Endodermal cell (in vitro differentiated cells): ENCODE measurements at regions not wholly inside any gene's neighbourhood (a gene's known extent, or its start where the extent isn't known, plus 50 kb on each side); places are given as distances from the start of the nearest gene placed in this dataset.

ENCODE experiments used
- DNase-seq: peaks from one replicate; pipeline ENCODE4 v3.0.0-alpha.2; 2017
- H3K27ac ChIP-seq: 2 replicates; pipeline ENCODE4 v1.5.1; 2013; ENCODE audit warnings: mild to moderate bottlenecking, low read depth, low read length, moderate library complexity
- H3K27me3 ChIP-seq: 2 replicates; pipeline ENCODE4 v1.6.1; 2013; ENCODE audit warnings: mild to moderate bottlenecking, low read length, moderate library complexity; ENCODE audit not compliant: insufficient read depth, control insufficient read depth, poor library complexity, severe bottlenecking
- H3K36me3 ChIP-seq: 2 replicates; pipeline ENCODE4 v1.7.0; 2013; ENCODE audit warnings: mild to moderate bottlenecking, low read length, moderate library complexity; ENCODE audit not compliant: control insufficient read depth, insufficient read depth
- H3K4me1 ChIP-seq: one replicate; pipeline ENCODE4 v1.7.0; 2013; ENCODE audit warnings: low read length; ENCODE audit not compliant: control insufficient read depth, insufficient read depth
- H3K4me3 ChIP-seq: 2 replicates; pipeline ENCODE4 v1.5.1; 2013; ENCODE audit warnings: mild to moderate bottlenecking, low read length, moderate library complexity
- H3K9ac ChIP-seq: 2 replicates; pipeline ENCODE4 v1.6.1; 2013; ENCODE audit warnings: mild to moderate bottlenecking, low read length, moderate library complexity; ENCODE audit not compliant: poor library complexity, severe bottlenecking; ENCODE audit errors: extremely low read depth
- H3K9me3 ChIP-seq: 2 replicates; pipeline ENCODE4 v1.6.1; 2013; ENCODE audit warnings: mild to moderate bottlenecking, low read length, moderate library complexity; ENCODE audit not compliant: control insufficient read depth
- H3K27ac Mint-ChIP-seq: 2 replicates; pipeline ENCODE4 v1.8.0; 2020; ENCODE audit warnings: mixed read lengths
- H3K27me3 Mint-ChIP-seq: 2 replicates; pipeline ENCODE4 v1.8.0; 2021; ENCODE audit warnings: mild to moderate bottlenecking, mixed read lengths; ENCODE audit not compliant: insufficient read depth
- H3K36me3 Mint-ChIP-seq: 2 replicates; pipeline ENCODE4 v1.8.0; 2020; ENCODE audit warnings: low read depth, mixed read lengths
- H3K4me1 Mint-ChIP-seq: 2 replicates; pipeline ENCODE4 v1.8.0; 2020; ENCODE audit warnings: mixed read lengths
- H3K4me3 Mint-ChIP-seq: 2 replicates; pipeline ENCODE4 v1.8.0; 2020; ENCODE audit warnings: mild to moderate bottlenecking, moderate library complexity, mixed read lengths
- H3K9me3 Mint-ChIP-seq: 2 replicates; pipeline ENCODE4 v1.8.0; 2020; ENCODE audit warnings: mild to moderate bottlenecking, mixed read lengths
- WGBS, 2 experiments: methylation state at CpG; one replicate each; pipeline versions ENCODE4 v1.1.5 to v1.1.7; 2013; ENCODE audit warnings: missing lambda C conversion rate in 2 of 2, mixed read lengths in 1 of 2; ENCODE audit not compliant: insufficient coverage in 1 of 2, insufficient read length in 1 of 2; 5-methylcytosine and 5-hydroxymethylcytosine counted together
- TF ChIP-seq, protein P1 (sequence below): fragments of 200-600 bp; sonication (generic); conservative IDR thresholded peaks from 2 replicates; pipeline ENCODE4 v1.5.0; 2021; ENCODE audit warnings: antibody characterized with exemption, mild to moderate bottlenecking

DNA sequence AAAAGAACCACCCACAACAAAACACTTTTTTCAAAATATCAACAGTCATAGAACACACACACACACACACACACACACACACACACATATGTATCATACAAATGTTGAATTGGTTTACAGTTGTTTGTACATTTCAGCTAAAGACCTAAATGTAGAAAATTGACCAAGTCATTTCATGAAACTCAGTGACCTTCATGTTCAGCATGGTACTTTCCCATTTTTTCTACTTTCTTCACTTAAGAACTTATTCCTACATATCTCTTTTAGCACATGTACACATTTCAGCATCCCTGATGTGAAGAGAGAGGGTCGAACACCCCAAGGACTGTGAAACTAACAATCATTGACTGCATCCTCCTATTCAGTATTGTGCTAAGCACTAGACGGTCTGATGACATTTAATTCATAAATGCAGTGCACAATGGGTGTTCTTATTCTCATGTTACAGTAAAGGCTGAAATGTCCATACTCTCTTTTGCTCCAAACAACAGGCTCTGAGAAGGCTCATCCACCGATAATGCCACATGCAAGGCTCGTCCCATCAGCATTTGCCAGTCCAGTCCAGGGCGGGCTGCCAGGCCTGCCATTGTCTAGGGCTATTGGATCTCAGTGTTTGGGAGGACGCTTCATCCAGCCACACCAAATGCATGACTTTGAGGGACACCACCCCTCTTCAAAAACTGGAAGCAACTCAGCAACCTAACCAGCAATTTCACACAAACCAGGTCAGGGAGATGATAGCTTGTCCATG, 150.1 kb upstream of the RUNX1 start:
- Histone ChIP-seq H3K9me3 (no peaks in the 10 kb centered on the region), H3K4me3 (no peak overlapping the region), H3K9ac (no peak overlapping the region), H3K27ac (no peak overlapping the region), H3K27me3 (no peaks in the 10 kb centered on the region), H3K4me1 (no peaks in the 10 kb centered on the region), H3K36me3 (no peaks in the 10 kb centered on the region)
- TF ChIP-seq, protein P1, sequence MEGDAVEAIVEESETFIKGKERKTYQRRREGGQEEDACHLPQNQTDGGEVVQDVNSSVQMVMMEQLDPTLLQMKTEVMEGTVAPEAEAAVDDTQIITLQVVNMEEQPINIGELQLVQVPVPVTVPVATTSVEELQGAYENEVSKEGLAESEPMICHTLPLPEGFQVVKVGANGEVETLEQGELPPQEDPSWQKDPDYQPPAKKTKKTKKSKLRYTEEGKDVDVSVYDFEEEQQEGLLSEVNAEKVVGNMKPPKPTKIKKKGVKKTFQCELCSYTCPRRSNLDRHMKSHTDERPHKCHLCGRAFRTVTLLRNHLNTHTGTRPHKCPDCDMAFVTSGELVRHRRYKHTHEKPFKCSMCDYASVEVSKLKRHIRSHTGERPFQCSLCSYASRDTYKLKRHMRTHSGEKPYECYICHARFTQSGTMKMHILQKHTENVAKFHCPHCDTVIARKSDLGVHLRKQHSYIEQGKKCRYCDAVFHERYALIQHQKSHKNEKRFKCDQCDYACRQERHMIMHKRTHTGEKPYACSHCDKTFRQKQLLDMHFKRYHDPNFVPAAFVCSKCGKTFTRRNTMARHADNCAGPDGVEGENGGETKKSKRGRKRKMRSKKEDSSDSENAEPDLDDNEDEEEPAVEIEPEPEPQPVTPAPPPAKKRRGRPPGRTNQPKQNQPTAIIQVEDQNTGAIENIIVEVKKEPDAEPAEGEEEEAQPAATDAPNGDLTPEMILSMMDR = no peak
- no peak for DNase-seq
- Mint-ChIP-seq H3K4me1 (no peaks in the 10 kb centered on the region), H3K36me3 (no peaks in the 10 kb centered on the region), H3K27me3 (no peaks in the 10 kb centered on the region), H3K27ac (no peak overlapping the region), H3K4me3 (no peak overlapping the region), H3K9me3 (no peaks in the 10 kb centered on the region)
- WGBS, 2 experiments = 95 to 96% methylated on average over 5 to 6 of the region's 6 CpGs

GRCh38 chr21:35198565-35198964, 149.5 kb upstream of the RUNX1 start:
- Histone ChIP-seq H3K4me1 (no peaks in the 10 kb centered on the region), H3K9me3 (no peaks in the 10 kb centered on the region), H3K27me3 (no peaks in the 10 kb centered on the region), H3K36me3 (no peaks in the 10 kb centered on the region), H3K4me3 (no peak overlapping the region), H3K9ac (no peak overlapping the region), H3K27ac (no peak overlapping the region)
- H3K27me3 Mint-ChIP-seq = no peaks in the 10 kb centered on the region
- H3K4me3 Mint-ChIP-seq = no peak overlapping the region
- DNase-seq = no peak
- TF ChIP-seq, protein P1 = no peak
- no peak overlapping the region for H3K27ac Mint-ChIP-seq
- no peaks in the 10 kb centered on the region for H3K36me3 Mint-ChIP-seq
- 86% methylated on average over 1 of the region's 1 CpG; no CpG with 5 or more reads in 1 of the 2 experiments for WGBS, 2 experiments
- no peaks in the 10 kb centered on the region for H3K4me1 Mint-ChIP-seq
- no peaks in the 10 kb centered on the region for H3K9me3 Mint-ChIP-seq

DNA sequence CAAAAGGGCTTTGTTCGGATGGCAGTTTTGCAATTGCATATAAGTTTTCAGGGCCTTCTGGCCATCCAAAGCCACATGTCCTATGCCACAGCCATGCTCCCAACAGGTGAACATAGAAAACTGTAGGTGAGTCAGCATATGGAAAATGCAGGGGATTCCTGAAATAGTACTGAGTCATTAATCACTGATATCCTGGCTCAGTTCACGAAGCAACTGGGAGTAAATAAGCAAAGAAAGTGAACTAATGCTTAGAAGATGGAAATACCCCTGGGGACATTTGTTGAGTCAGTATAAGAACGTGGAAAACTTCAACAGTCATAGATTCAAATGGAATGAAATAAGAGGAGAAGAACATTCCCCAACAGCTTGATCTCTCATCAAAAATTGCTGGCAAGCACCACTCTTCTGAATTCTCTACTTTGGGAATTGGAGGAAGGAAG, 148.9 kb upstream of the RUNX1 start:
- no peak overlapping the region for H3K4me3 Mint-ChIP-seq

More for the DNA sequence above, 148.9 kb upstream of the RUNX1 start:
- H3K27ac ChIP-seq = no peak overlapping the region
- H3K27ac Mint-ChIP-seq = no peak overlapping the region
- no peak overlapping the region for H3K9ac ChIP-seq
- TF ChIP-seq, protein P1 = no peak
- no peaks in the 10 kb centered on the region for H3K36me3 Mint-ChIP-seq
- H3K9me3 Mint-ChIP-seq = no peaks in the 10 kb centered on the region
- H3K4me1 ChIP-seq = no peaks in the 10 kb centered on the region
- no peaks in the 10 kb centered on the region for H3K9me3 ChIP-seq
- no peaks in the 10 kb centered on the region for H3K36me3 ChIP-seq
- no peaks in the 10 kb centered on the region for H3K27me3 ChIP-seq
- no peaks in the 10 kb centered on the region for H3K4me1 Mint-ChIP-seq
- H3K4me3 ChIP-seq = no peak overlapping the region
- 81 to 92% methylated on average over 2 to 3 of the region's 3 CpGs for WGBS, 2 experiments
- no peaks in the 10 kb centered on the region for H3K27me3 Mint-ChIP-seq
- no peak for DNase-seq
